ENCODE measurements at regions not wholly inside any gene's neighbourhood (a gene's known extent, or its start where the extent isn't known, plus 50 kb on each side); places are given as distances from the start of the nearest gene placed in this dataset.
"Not testable (repeated sequence)": the region's sequence is repeated elsewhere in the genome, so short reads cannot be mapped to it uniquely, and the experiment has no call there.

- DNase-seq (ENCODE audit: low read depth) = no peak
Measured at GRCh38 chr5:159644053-159644452, 272.2 kb upstream of the ADRA1B start.

GRCh38 chr5:159645179-159645846 lies 271.0 kb upstream of the ADRA1B start:
- no peak for DNase-seq (ENCODE audit: low read depth)

- DNase-seq (ENCODE audit: low read depth) = no peak
Measured at GRCh38 chr5:159650803-159651202, 265.5 kb upstream of the ADRA1B start.

GRCh38 chr5:159655757-159656409 lies 260.4 kb upstream of the ADRA1B start:
- DNase-seq (ENCODE audit: low read depth) = no peak

GRCh38 chr5:159657298-159657697 lies 259.0 kb upstream of the ADRA1B start:
- no peak for DNase-seq (ENCODE audit: low read depth)

- DNase-seq (ENCODE audit: low read depth) = no peak
Measured at GRCh38 chr5:159657771-159658170, 258.5 kb upstream of the ADRA1B start.

GRCh38 chr5:159658266-159658925 lies 257.9 kb upstream of the ADRA1B start:
- DNase-seq (ENCODE audit: low read depth) = no peak

GRCh38 chr5:159660401-159660800 lies 255.9 kb upstream of the ADRA1B start:
- no peak for DNase-seq (ENCODE audit: low read depth)

- DNase-seq (ENCODE audit: low read depth) = no peak
Measured at GRCh38 chr5:159663986-159664385, 252.3 kb upstream of the ADRA1B start.

GRCh38 chr5:159667286-159667685 lies 249.0 kb upstream of the ADRA1B start:
- no peak for DNase-seq (ENCODE audit: low read depth)

GRCh38 chr5:159668556-159668955 lies 247.7 kb upstream of the ADRA1B start:
- no peak for DNase-seq (ENCODE audit: low read depth)

- no peak for DNase-seq (ENCODE audit: low read depth)
Measured at GRCh38 chr5:159669559-159669958, 246.7 kb upstream of the ADRA1B start.

GRCh38 chr5:159671886-159672285 lies 244.4 kb upstream of the ADRA1B start:
- no peak for DNase-seq (ENCODE audit: low read depth)

- DNase-seq (ENCODE audit: low read depth) = no peak
Measured at GRCh38 chr5:159673538-159673937, 242.7 kb upstream of the ADRA1B start.

- DNase-seq (ENCODE audit: low read depth) = no peak
Measured at GRCh38 chr5:159678657-159679392, 237.5 kb upstream of the ADRA1B start.

GRCh38 chr5:159680095-159680494 lies 236.2 kb upstream of the ADRA1B start:
- no peak for DNase-seq (ENCODE audit: low read depth)

- DNase-seq (ENCODE audit: low read depth) = no peak
Measured at GRCh38 chr5:159681661-159682060, 234.6 kb upstream of the ADRA1B start.

- DNase-seq (ENCODE audit: low read depth) = no peak
Measured at GRCh38 chr5:159682623-159683022, 233.7 kb upstream of the ADRA1B start.

GRCh38 chr5:159687892-159688291 lies 228.4 kb upstream of the ADRA1B start:
- not testable (repeated sequence) for DNase-seq (ENCODE audit: low read depth)

- no peak for DNase-seq (ENCODE audit: low read depth)
Measured at GRCh38 chr5:159695741-159696294, 220.5 kb upstream of the ADRA1B start.

- no peak for DNase-seq (ENCODE audit: low read depth)
Measured at GRCh38 chr5:159697530-159697929, 218.8 kb upstream of the ADRA1B start.

- no peak for DNase-seq (ENCODE audit: low read depth)
Measured at GRCh38 chr5:159698322-159698721, 218.0 kb upstream of the ADRA1B start.
